Trophoblast cell (in vitro differentiated cells and primary cell): ENCODE measurements at regions not wholly inside any gene's neighbourhood (a gene's known extent, or its start where the extent isn't known, plus 50 kb on each side); places are given as distances from the start of the nearest gene placed in this dataset.

Source experiments
- DNase-seq, 2 donors: peaks; one replicate each; pipeline ENCODE4 v3.0.0-alpha.2; 2016
- H2AFZ ChIP-seq: 2 replicates; pipeline ENCODE4 v1.6.1; 2013; ENCODE audit warnings: low read length, moderate library complexity, mild to moderate bottlenecking; ENCODE audit not compliant: insufficient read depth, poor library complexity
- H2AK5ac ChIP-seq: 2 replicates; pipeline ENCODE4 v1.6.1; 2013; ENCODE audit warnings: mild to moderate bottlenecking, low read length
- H2BK120ac ChIP-seq: 2 replicates; pipeline ENCODE4 v1.6.1; 2013; ENCODE audit warnings: low read length, mild to moderate bottlenecking, moderate library complexity; ENCODE audit not compliant: insufficient read depth, poor library complexity
- H2BK12ac ChIP-seq: 2 replicates; pipeline ENCODE4 v1.6.1; 2013; ENCODE audit warnings: mild to moderate bottlenecking, low read length, moderate library complexity
- H2BK5ac ChIP-seq: 2 replicates; pipeline ENCODE4 v1.6.1; 2013; ENCODE audit warnings: low read length, low read depth, moderate library complexity, mild to moderate bottlenecking; ENCODE audit not compliant: poor library complexity
- H3K14ac ChIP-seq: 2 replicates; pipeline ENCODE4 v1.6.1; 2013; ENCODE audit warnings: mild to moderate bottlenecking, low read length
- H3K18ac ChIP-seq: 2 replicates; pipeline ENCODE4 v1.6.1; 2013; ENCODE audit warnings: mild to moderate bottlenecking, low read length
- H3K23ac ChIP-seq: 2 replicates; pipeline ENCODE4 v1.6.1; 2013; ENCODE audit warnings: low read length
- H3K27ac ChIP-seq: 2 replicates; pipeline ENCODE4 v1.5.1; 2013; ENCODE audit warnings: low read depth, mild to moderate bottlenecking, inconsistent platforms, low read length, moderate library complexity
- H3K27me3 ChIP-seq: 2 replicates; pipeline ENCODE4 v1.6.1; 2013; ENCODE audit warnings: inconsistent platforms, mild to moderate bottlenecking, low read length, moderate library complexity; ENCODE audit not compliant: insufficient read depth
- H3K36me3 ChIP-seq, 2 experiments: 1 replicate in 1 of 2; 2 replicates in 1 of 2; pipeline ENCODE4 v1.6.1; 2013; ENCODE audit warnings: low read length in 2 of 2, mild to moderate bottlenecking in 2 of 2, moderate library complexity in 1 of 2; ENCODE audit not compliant: insufficient read depth in 2 of 2, control insufficient read depth in 1 of 2
- H3K4ac ChIP-seq: 2 replicates; pipeline ENCODE4 v1.6.1; 2013; ENCODE audit warnings: low read depth, mild to moderate bottlenecking, low read length, moderate library complexity
- H3K4me1 ChIP-seq, 2 experiments: 1 replicate in 1 of 2; 2 replicates in 1 of 2; pipeline ENCODE4 v1.6.1; 2013; ENCODE audit warnings: low read length in 2 of 2, mild to moderate bottlenecking in 2 of 2, moderate library complexity in 1 of 2; ENCODE audit not compliant: insufficient read depth in 2 of 2, control insufficient read depth in 1 of 2
- H3K4me2 ChIP-seq: 2 replicates; pipeline ENCODE4 v1.6.1; 2013; ENCODE audit warnings: inconsistent platforms, mild to moderate bottlenecking, low read length, moderate library complexity
- H3K4me3 ChIP-seq: 2 replicates; pipeline ENCODE4 v1.5.1; 2013; ENCODE audit warnings: mild to moderate bottlenecking, low read depth, low read length, inconsistent platforms
- H3K79me1 ChIP-seq: one replicate; pipeline ENCODE4 v1.6.1; 2013; ENCODE audit warnings: low read length
- H3K79me2 ChIP-seq: 2 replicates; pipeline ENCODE4 v1.6.1; 2013; ENCODE audit warnings: low read length, mild to moderate bottlenecking; ENCODE audit not compliant: control insufficient read depth, insufficient read depth, poor library complexity
- H3K9ac ChIP-seq: 2 replicates; pipeline ENCODE4 v1.6.1; 2013; ENCODE audit warnings: mild to moderate bottlenecking, low read length
- H3K9me3 ChIP-seq: 2 replicates; pipeline ENCODE4 v1.6.1; 2013; ENCODE audit warnings: low read depth, mild to moderate bottlenecking, control low read depth, inconsistent platforms, low read length; ENCODE audit not compliant: insufficient read depth
- H4K12ac ChIP-seq: 2 replicates; pipeline ENCODE4 v1.6.1; 2013; ENCODE audit warnings: low read depth, mild to moderate bottlenecking, low read length, moderate library complexity
- H4K8ac ChIP-seq: 2 replicates; pipeline ENCODE4 v1.6.1; 2013; ENCODE audit warnings: low read depth, mild to moderate bottlenecking, low read length, moderate library complexity
- H4K91ac ChIP-seq: one replicate; pipeline ENCODE4 v1.6.1; 2013; ENCODE audit warnings: low read depth, mild to moderate bottlenecking, low read length, moderate library complexity
- WGBS: extraction: QIAGEN DNeasy Blood & Tissue Kit; methylation state at CpG from one replicate; pipeline ENCODE4 v1.1.7; 2013; ENCODE audit warnings: missing lambda C conversion rate; ENCODE audit not compliant: insufficient read length, insufficient coverage; ENCODE audit errors: extremely low coverage; 5-methylcytosine and 5-hydroxymethylcytosine counted together

GRCh38 chr11:70805971-70806370 is 407.6 kb downstream of the CTTN start:
- no CpG with 5 or more reads among the region's 11 CpGs for WGBS
- Histone ChIP-seq H2BK12ac (no peak overlapping the region), H4K91ac (no peak overlapping the region), H2AFZ (no peak overlapping the region), H3K79me1 (no peaks in the 10 kb centered on the region), H3K4me2 (no peak overlapping the region), H3K9ac (no peak overlapping the region), H2BK120ac (no peak overlapping the region), H2BK5ac (no peak overlapping the region), H3K36me3 (peaks cover 11 to 15% of the 10 kb centered on the region in 2 experiments), H3K79me2 (no peaks in the 10 kb centered on the region), H2AK5ac (no peak overlapping the region), H3K27me3 (no peaks in the 10 kb centered on the region), H3K4ac (no peak overlapping the region), H3K23ac (no peak overlapping the region), H4K8ac (no peak overlapping the region), H3K14ac (no peak overlapping the region), H3K9me3 (no peaks in the 10 kb centered on the region), H3K4me1 (no peaks in the 10 kb centered on the region), H3K4me3 (no peak overlapping the region), H3K18ac (no peak overlapping the region), H3K27ac (no peak overlapping the region), H4K12ac (no peak overlapping the region)
- no peak for DNase-seq

GRCh38 chr11:70806461-70807194 is 408.3 kb downstream of the CTTN start:
- H4K91ac ChIP-seq: no peak overlapping the region

GRCh38 chr11:70807195-70807543 is 408.8 kb downstream of the CTTN start:
- Histone ChIP-seq H3K27ac (no peak overlapping the region), H3K9me3 (peaks cover 2% of the 10 kb centered on the region), H4K91ac (no peak overlapping the region), H3K79me2 (no peaks in the 10 kb centered on the region), H2BK12ac (no peak overlapping the region), H3K23ac (no peak overlapping the region), H3K14ac (no peak overlapping the region), H3K36me3 (peaks cover 11 to 15% of the 10 kb centered on the region in 2 experiments), H3K27me3 (no peaks in the 10 kb centered on the region), H2BK120ac (no peak overlapping the region), H4K12ac (no peak overlapping the region), H3K4me1 (no peaks in the 10 kb centered on the region), H3K18ac (no peak overlapping the region), H3K4me3 (no peak overlapping the region), H3K9ac (no peak overlapping the region), H3K4me2 (no peak overlapping the region), H3K4ac (no peak overlapping the region), H3K79me1 (no peaks in the 10 kb centered on the region), H2AK5ac (no peak overlapping the region), H2AFZ (no peak overlapping the region), H2BK5ac (no peak overlapping the region), H4K8ac (no peak overlapping the region)
- DNase-seq: no peak
- WGBS: no CpG with 5 or more reads among the region's 12 CpGs

More at GRCh38 chr11:70806461-70807194, 408.3 kb downstream of the CTTN start:
- Histone ChIP-seq H3K4me2 (no peak overlapping the region), H2BK5ac (no peak overlapping the region), H3K9me3 (no peaks in the 10 kb centered on the region), H2AFZ (no peak overlapping the region), H3K27me3 (no peaks in the 10 kb centered on the region), H3K18ac (no peak overlapping the region), H3K23ac (no peak overlapping the region), H3K4me3 (no peak overlapping the region), H2AK5ac (no peak overlapping the region), H4K8ac (no peak overlapping the region), H2BK12ac (no peak overlapping the region), H3K4me1 (no peaks in the 10 kb centered on the region), H3K4ac (no peak overlapping the region), H3K14ac (no peak overlapping the region), H2BK120ac (no peak overlapping the region), H3K36me3 (peaks cover 11 to 15% of the 10 kb centered on the region in 2 experiments), H3K79me2 (no peaks in the 10 kb centered on the region), H3K27ac (no peak overlapping the region), H3K9ac (no peak overlapping the region), H3K79me1 (no peaks in the 10 kb centered on the region), H4K12ac (no peak overlapping the region)
- no peak for DNase-seq
- WGBS: no CpG with 5 or more reads among the region's 27 CpGs

- H3K79me2 ChIP-seq: no peaks in the 10 kb centered on the region
- peaks cover 2% of the 10 kb centered on the region for H3K9me3 ChIP-seq
- H2AK5ac ChIP-seq: no peak overlapping the region
- no peak overlapping the region for H4K12ac ChIP-seq
- H3K23ac ChIP-seq: no peak overlapping the region
- no peak overlapping the region for H3K27ac ChIP-seq
- H2BK5ac ChIP-seq: no peak overlapping the region
- no peaks in the 10 kb centered on the region for H3K4me1 ChIP-seq
- H3K9ac ChIP-seq: no peak overlapping the region
- H4K91ac ChIP-seq: no peak overlapping the region
- no peaks in the 10 kb centered on the region for H3K27me3 ChIP-seq
- H3K4ac ChIP-seq: no peak overlapping the region
- no peak overlapping the region for H2AFZ ChIP-seq
- no peaks in the 10 kb centered on the region for H3K79me1 ChIP-seq
- H2BK12ac ChIP-seq: no peak overlapping the region
- no CpG with 5 or more reads among the region's 21 CpGs for WGBS
- H3K14ac ChIP-seq: no peak overlapping the region
- no peak overlapping the region for H3K4me2 ChIP-seq
- H2BK120ac ChIP-seq: no peak overlapping the region
- H3K18ac ChIP-seq: no peak overlapping the region
- H3K4me3 ChIP-seq: no peak overlapping the region
- DNase-seq: no peak
- H4K8ac ChIP-seq: no peak overlapping the region
- H3K36me3 ChIP-seq: peaks cover 9 to 11% of the 10 kb centered on the region in 2 experiments
Measured at GRCh38 chr11:70808686-70809375, 410.5 kb downstream of the CTTN start.
